ENCODE measurements at regions not wholly inside any gene's neighbourhood (a gene's known extent, or its start where the extent isn't known, plus 50 kb on each side); places are given as distances from the start of the nearest gene placed in this dataset.

DNA sequence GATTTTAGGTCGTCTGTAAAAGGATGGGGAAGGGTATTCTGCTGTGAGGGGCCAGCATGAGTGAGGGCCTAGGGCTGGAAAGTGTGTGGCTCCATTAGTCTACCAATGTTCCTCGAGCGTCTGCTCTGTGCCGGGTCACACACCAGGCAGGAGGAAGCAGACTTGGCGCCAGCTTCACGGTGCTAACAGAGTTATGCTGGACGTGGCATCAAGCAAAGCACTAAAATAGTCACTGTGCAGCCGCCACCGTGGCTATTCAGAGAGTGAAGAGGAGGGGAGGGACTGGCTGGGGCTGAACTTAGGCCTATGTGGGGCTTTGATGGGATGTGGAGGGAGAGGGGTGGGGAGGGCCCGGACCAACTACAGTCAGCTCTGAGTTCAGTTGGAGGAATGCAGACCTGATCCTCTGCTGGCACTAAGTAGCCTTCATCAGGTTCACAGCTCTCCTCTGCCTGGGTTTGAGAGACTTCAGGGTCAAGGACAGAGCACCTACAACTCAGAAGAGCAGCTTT, 83.9 kb upstream of the MSX1 start:
- Histone ChIP-seq H4K20me1 (ENCODE audit: insufficient read depth) (no peaks in the 10 kb centered on the region), H3K79me2 (ENCODE audit: insufficient read depth, low read depth) (no peaks in the 10 kb centered on the region), H3K27me3 (ENCODE audit: insufficient read depth, low read depth) (no peaks in the 10 kb centered on the region), H3K27ac (no peak overlapping the region), H3K4me3 (IDR thresholded peaks at IDR 0.05; ENCODE audit: insufficient read depth, low read depth, low read length) (no peak overlapping the region), H2AFZ (ENCODE audit: low read depth) (no peak overlapping the region), H3K4me2 (no peak overlapping the region), H3K9ac (no peak overlapping the region), H3K4me1 (ENCODE audit: low read depth, poor library complexity, severe bottlenecking) (no peaks in the 10 kb centered on the region), H3K36me3 (ENCODE audit: insufficient read depth) (no peaks in the 10 kb centered on the region)
- no peak for TF ChIP-seq CTCF (conservative IDR thresholded peaks at IDR 0.05; ENCODE audit: low read depth, low read length)

DNA sequence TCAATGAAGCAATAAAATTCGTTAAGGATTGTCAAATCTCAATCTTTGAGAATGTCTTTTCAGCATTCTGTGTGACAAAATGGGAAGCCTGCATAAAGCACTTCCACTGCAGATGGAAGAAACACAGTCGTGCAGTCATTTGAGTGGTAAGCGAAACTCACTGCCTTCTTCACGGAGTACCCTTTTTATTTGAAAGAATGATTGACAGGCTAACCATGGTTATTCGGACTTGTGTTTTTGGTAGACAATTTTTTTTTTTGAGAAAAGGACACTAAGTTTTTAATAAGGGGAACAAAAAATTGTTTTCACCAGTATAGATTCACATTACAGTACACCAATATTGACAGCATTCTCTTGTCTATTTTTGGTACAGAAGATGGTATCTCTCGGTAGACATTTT, 86.9 kb upstream of the MSX1 start:
- Histone ChIP-seq H3K36me3 (ENCODE audit: insufficient read depth) (no peaks in the 10 kb centered on the region), H3K79me2 (ENCODE audit: insufficient read depth, low read depth) (no peaks in the 10 kb centered on the region), H4K20me1 (ENCODE audit: insufficient read depth) (no peaks in the 10 kb centered on the region), H3K27me3 (ENCODE audit: insufficient read depth, low read depth) (no peaks in the 10 kb centered on the region), H3K27ac (no peak overlapping the region), H3K9ac (no peak overlapping the region), H2AFZ (ENCODE audit: low read depth) (no peak overlapping the region), H3K4me1 (ENCODE audit: low read depth, poor library complexity, severe bottlenecking) (no peaks in the 10 kb centered on the region), H3K4me3 (IDR thresholded peaks at IDR 0.05; ENCODE audit: insufficient read depth, low read depth, low read length) (no peak overlapping the region), H3K4me2 (no peak overlapping the region)
- TF ChIP-seq CTCF (conservative IDR thresholded peaks at IDR 0.05; ENCODE audit: low read depth, low read length) = no peak

DNA sequence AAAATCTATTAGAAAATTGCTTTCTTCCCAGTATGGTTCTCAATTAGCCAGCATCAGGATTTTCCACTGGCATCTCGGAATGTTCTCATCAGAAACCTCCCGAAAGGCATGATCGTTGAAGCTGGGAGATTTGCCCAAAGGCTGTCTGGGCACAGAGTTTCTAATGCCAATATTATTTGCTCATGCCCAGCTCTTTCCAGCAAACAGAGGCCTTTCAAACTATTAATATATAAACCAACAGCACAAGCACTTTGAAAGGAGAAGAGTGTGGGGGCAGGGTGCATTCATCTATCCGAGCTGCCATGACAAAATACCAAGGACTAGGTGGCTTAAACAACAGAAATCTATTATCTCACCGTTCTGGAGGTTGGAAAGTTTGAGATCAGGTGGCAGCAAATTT, 88.3 kb upstream of the MSX1 start:
- Histone ChIP-seq H3K9ac (no peak overlapping the region), H3K4me3 (IDR thresholded peaks at IDR 0.05; ENCODE audit: insufficient read depth, low read depth, low read length) (no peak overlapping the region), H3K79me2 (ENCODE audit: insufficient read depth, low read depth) (no peaks in the 10 kb centered on the region), H3K27ac (no peak overlapping the region), H3K27me3 (ENCODE audit: insufficient read depth, low read depth) (no peaks in the 10 kb centered on the region), H3K4me1 (ENCODE audit: low read depth, poor library complexity, severe bottlenecking) (no peaks in the 10 kb centered on the region), H4K20me1 (ENCODE audit: insufficient read depth) (no peaks in the 10 kb centered on the region), H2AFZ (ENCODE audit: low read depth) (no peak overlapping the region), H3K4me2 (no peak overlapping the region), H3K36me3 (ENCODE audit: insufficient read depth) (no peaks in the 10 kb centered on the region)
- no peak for TF ChIP-seq CTCF (conservative IDR thresholded peaks at IDR 0.05; ENCODE audit: low read depth, low read length)

DNA sequence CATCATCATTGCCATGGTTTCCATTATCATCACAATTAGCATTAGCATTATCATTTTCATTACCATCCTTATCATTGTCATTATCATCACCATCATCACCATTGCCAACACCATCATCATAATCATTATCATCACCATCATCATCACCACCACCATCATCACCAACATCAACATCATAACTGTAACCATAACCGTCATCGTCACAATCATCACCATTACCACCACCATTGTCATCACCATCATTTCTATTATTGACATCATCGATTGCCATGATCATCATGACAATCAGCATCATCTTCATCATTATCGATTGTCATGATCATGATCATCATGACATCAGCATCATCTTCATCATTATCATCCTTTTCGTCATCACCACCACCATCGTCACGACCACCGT, 88.9 kb upstream of the MSX1 start:
- no peaks in the 10 kb centered on the region for H3K36me3 ChIP-seq (ENCODE audit: insufficient read depth)
- H3K4me2 ChIP-seq = no peak overlapping the region
- H3K27me3 ChIP-seq (ENCODE audit: insufficient read depth, low read depth) = no peaks in the 10 kb centered on the region
- no peak overlapping the region for H3K4me3 ChIP-seq (IDR thresholded peaks at IDR 0.05; ENCODE audit: insufficient read depth, low read depth, low read length)
- H3K9ac ChIP-seq = no peak overlapping the region
- H3K79me2 ChIP-seq (ENCODE audit: insufficient read depth, low read depth) = no peaks in the 10 kb centered on the region
- no peaks in the 10 kb centered on the region for H4K20me1 ChIP-seq (ENCODE audit: insufficient read depth)
- H3K4me1 ChIP-seq (ENCODE audit: low read depth, poor library complexity, severe bottlenecking) = no peaks in the 10 kb centered on the region
- no peak for TF ChIP-seq CTCF (conservative IDR thresholded peaks at IDR 0.05; ENCODE audit: low read depth, low read length)
- no peak overlapping the region for H2AFZ ChIP-seq (ENCODE audit: low read depth)
- H3K27ac ChIP-seq = no peak overlapping the region
